ENCODE measurements at regions not wholly inside any gene's neighbourhood (a gene's known extent, or its start where the extent isn't known, plus 50 kb on each side); places are given as distances from the start of the nearest gene placed in this dataset.

DNA sequence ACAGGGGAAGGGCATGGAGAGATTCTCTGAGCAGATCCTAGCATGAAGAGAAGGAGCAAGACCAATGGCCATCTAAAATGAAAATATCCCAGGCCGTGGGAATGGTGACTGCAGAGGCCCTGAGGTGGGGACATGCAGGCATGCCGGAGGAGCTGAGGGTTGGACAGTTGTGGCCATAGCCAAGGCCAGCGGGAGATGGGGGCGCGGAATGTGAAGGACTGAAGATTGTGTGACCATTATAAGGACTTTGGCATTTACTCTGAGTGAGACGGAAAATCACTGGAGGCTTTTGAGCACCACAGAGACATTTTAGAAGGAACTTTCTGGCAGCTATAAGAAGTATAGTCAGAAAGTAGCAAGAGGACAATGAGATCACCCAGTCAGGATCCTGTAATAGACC lies 341.1 kb downstream of the SFMBT2 start:
- TF ChIP-seq CTCF (IDR thresholded peaks at IDR 0.05) (no peak), EZH2phosphoT487 (IDR thresholded peaks at IDR 0.05) (no peak), EZH2 (IDR thresholded peaks at IDR 0.05) (no peak)

All from neural progenitor cell (in vitro differentiated cells).